HEK293T (cell line): ENCODE measurements at regions not wholly inside any gene's neighbourhood (a gene's known extent, or its start where the extent isn't known, plus 50 kb on each side); places are given as distances from the start of the nearest gene placed in this dataset.

Experiments used
- SP1 ChIP-seq: fragments of 450-650 bp; IDR thresholded peaks from 2 replicates; pipeline ENCODE4 v1.6.1; 2017
- SUZ12 ChIP-seq: fragments of 450-650 bp; IDR thresholded peaks from 2 replicates; pipeline ENCODE4 v1.6.1; 2016; ENCODE audit warnings: mild to moderate bottlenecking
- ZNF384 ChIP-seq: fragments of 450-650 bp; IDR thresholded peaks from 2 replicates; pipeline ENCODE4 v1.6.1; 2016

DNA sequence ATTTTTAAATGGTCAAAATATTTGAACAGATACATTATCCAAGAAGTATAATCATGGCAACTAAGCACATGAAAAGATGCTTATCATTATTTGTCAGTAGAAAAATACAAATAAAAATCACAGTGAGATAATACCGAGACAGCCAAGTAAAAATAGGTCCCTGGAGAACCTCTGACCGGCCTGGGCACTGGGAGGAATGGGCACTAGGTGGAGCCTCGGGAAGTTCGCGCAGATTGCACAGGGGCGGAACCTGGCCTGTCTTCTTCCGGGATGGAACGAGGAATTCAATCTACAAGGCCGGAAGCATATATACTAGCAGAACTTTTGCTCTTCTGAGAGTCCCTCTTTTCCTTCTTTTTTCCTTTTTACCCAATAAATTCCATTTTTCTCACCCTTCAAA lies 148.5 kb upstream of the CHRM3 start:
- no peak for TF ChIP-seq ZNF384
- no peak for TF ChIP-seq SUZ12
- no peak for TF ChIP-seq SP1
